ENCODE measurements at regions not wholly inside any gene's neighbourhood (a gene's known extent, or its start where the extent isn't known, plus 50 kb on each side); places are given as distances from the start of the nearest gene placed in this dataset.
"Not testable (repeated sequence)": the region's sequence is repeated elsewhere in the genome, so short reads cannot be mapped to it uniquely, and the experiment has no call there.

GRCh38 chr2:55772109-55772980 lies 78.7 kb upstream of the PNPT1 start:
- TF ChIP-seq POLR2A (IDR thresholded peaks at IDR 0.05) (no peak), CTCF (IDR thresholded peaks at IDR 0.05) (no peak)
- Histone ChIP-seq H3K9me3 (no peaks in the 10 kb centered on the region), H3K27me3 (no peaks in the 10 kb centered on the region), H3K4me3 (no peak overlapping the region), H3K4me1 (no peaks in the 10 kb centered on the region), H3K27ac (no peak overlapping the region), H3K36me3 (no peaks in the 10 kb centered on the region)
- DNase-seq: no peak
- intact Hi-C loops (cut with DNase I; ENCODE audit: low total_unique reads): no loop called here

DNA sequence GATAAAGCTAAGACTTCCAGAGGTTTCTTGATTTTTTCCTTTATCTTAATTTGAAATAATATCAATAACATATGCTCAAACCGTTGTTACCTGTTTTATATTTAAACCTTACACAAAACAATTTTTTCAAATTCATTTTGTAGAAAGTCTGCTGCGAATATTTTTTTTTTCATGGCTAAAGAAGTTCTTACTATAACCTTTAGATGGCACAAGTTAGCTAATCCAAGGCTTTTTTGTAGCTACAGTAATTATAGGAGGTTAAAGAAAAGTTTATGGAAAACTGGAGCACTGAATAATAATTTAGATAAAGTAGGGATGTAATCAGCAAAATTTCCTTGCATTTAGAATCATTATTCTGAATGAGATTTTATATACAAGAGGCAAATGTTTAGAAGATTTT lies 78.0 kb upstream of the PNPT1 start:
- Histone ChIP-seq H3K27me3 (no peaks in the 10 kb centered on the region), H3K4me1 (no peaks in the 10 kb centered on the region), H3K4me3 (no peak overlapping the region), H3K9me3 (no peaks in the 10 kb centered on the region), H3K36me3 (no peaks in the 10 kb centered on the region), H3K27ac (no peak overlapping the region)
- TF ChIP-seq CTCF (IDR thresholded peaks at IDR 0.05): peak; percentile 47 to 77 (median 66)
- TF ChIP-seq POLR2A (IDR thresholded peaks at IDR 0.05): no peak
- DNase-seq: no peak
- intact Hi-C loops (cut with DNase I; ENCODE audit: low total_unique reads): no loop called here

- intact Hi-C loops (cut with DNase I; ENCODE audit: low total_unique reads): no loop called here
- H3K27ac ChIP-seq: no peak overlapping the region
- H3K36me3 ChIP-seq: no peaks in the 10 kb centered on the region
- TF ChIP-seq POLR2A (IDR thresholded peaks at IDR 0.05) (no peak), CTCF (IDR thresholded peaks at IDR 0.05) (no peak)
- H3K9me3 ChIP-seq: no peaks in the 10 kb centered on the region
- no peak overlapping the region for H3K4me3 ChIP-seq
- no peak for DNase-seq
- H3K4me1 ChIP-seq: no peaks in the 10 kb centered on the region
- H3K27me3 ChIP-seq: no peaks in the 10 kb centered on the region
These were observed 75.3 kb upstream of the PNPT1 start for GRCh38 chr2:55768991-55769390.

- H3K9me3 ChIP-seq: no peaks in the 10 kb centered on the region
- no peaks in the 10 kb centered on the region for H3K36me3 ChIP-seq
- H3K4me1 ChIP-seq: no peaks in the 10 kb centered on the region
- H3K4me3 ChIP-seq: no peak overlapping the region
- DNase-seq: no peak
- H3K27me3 ChIP-seq: no peaks in the 10 kb centered on the region
- H3K27ac ChIP-seq: no peak overlapping the region
- TF ChIP-seq POLR2A (IDR thresholded peaks at IDR 0.05): no peak
- TF ChIP-seq CTCF (IDR thresholded peaks at IDR 0.05): no peak
- intact Hi-C loops (cut with DNase I; ENCODE audit: low total_unique reads): no loop called here
These were observed 73.3 kb upstream of the PNPT1 start for GRCh38 chr2:55766947-55767346.

DNA sequence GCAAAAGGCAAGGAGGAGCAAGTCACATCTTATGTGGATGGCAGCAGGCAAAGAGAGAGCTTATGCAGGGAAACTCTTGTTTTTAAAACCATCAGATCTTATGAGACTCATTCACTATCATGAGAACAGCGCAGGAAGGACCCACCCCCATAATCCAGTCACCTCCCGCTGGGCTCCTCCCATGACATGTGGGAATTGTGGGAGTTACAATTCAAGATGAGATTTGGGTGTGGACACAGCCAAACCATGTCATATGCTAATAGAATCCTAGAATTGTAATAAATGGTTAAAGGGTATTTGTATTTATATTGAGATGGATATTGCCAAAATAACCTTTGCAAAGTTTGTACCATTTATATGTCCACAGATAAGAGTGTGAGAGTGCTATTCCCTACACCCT lies 72.1 kb upstream of the PNPT1 start:
- H3K9me3 ChIP-seq; intact Hi-C loops (cut with DNase I; ENCODE audit: low total_unique reads); H3K4me1 ChIP-seq; H3K27me3 ChIP-seq; DNase-seq; H3K4me3 ChIP-seq; H3K36me3 ChIP-seq; H3K27ac ChIP-seq: not testable (repeated sequence)

Measured in uterus (tissue), 3 donors.